ENCODE measurements at regions not wholly inside any gene's neighbourhood (a gene's known extent, or its start where the extent isn't known, plus 50 kb on each side); places are given as distances from the start of the nearest gene placed in this dataset.

DNA sequence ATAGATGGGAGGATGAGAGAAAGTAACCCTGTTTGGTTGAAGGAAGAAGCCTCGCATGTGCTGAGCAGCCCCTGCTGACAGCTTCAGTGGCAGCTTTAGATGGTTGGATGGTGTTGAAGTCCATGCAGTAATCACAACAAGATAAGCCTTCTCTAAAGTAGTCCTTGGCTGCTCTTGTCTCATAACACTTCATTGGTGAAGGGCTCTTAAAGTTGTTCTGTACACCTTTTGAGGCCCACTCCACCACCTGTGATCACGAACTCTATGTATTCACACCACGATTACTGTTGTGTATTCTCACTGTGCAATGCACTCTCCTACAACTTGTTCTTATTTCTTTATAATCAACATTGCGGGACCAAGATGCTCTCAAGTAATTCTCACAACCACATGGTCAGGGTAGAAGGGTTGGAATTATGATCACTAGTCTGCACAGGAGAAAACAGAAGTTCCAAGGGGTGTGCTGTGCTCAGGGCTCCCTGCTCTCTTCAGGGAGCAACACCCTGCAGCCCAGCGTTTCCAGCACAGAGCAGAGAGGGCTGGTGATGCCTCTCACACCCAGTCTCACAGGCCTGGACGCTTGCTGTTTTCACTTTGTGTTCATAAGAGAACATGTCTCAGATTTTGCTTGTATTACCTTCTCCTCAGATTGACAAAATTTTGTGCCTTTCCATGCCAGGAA, 294.4 kb downstream of the SMOC2 start:
- Mint-ChIP-seq H3K9me3 (ENCODE audit: unreplicated experiment) (peaks cover 10% of the 10 kb centered on the region), H3K36me3 (ENCODE audit: insufficient read depth, unreplicated experiment) (no peaks in the 10 kb centered on the region), H3K27ac (ENCODE audit: unreplicated experiment) (no peak overlapping the region), H3K27me3 (ENCODE audit: insufficient read depth, unreplicated experiment) (no peaks in the 10 kb centered on the region), H3K4me1 (ENCODE audit: low read depth, unreplicated experiment) (peaks cover 18% of the 10 kb centered on the region), H3K4me3 (ENCODE audit: unreplicated experiment) (no peak overlapping the region)
- intact Hi-C loops (cut with micrococcal nuclease; ENCODE audit: unreplicated experiment), result no loop called here
- TF ChIP-seq, protein P1, sequence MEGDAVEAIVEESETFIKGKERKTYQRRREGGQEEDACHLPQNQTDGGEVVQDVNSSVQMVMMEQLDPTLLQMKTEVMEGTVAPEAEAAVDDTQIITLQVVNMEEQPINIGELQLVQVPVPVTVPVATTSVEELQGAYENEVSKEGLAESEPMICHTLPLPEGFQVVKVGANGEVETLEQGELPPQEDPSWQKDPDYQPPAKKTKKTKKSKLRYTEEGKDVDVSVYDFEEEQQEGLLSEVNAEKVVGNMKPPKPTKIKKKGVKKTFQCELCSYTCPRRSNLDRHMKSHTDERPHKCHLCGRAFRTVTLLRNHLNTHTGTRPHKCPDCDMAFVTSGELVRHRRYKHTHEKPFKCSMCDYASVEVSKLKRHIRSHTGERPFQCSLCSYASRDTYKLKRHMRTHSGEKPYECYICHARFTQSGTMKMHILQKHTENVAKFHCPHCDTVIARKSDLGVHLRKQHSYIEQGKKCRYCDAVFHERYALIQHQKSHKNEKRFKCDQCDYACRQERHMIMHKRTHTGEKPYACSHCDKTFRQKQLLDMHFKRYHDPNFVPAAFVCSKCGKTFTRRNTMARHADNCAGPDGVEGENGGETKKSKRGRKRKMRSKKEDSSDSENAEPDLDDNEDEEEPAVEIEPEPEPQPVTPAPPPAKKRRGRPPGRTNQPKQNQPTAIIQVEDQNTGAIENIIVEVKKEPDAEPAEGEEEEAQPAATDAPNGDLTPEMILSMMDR (IDR thresholded peaks at IDR 0.05; ENCODE audit: insufficient read depth in 1 of 2, low read depth in 1 of 2, low read length in 1 of 2, severe bottlenecking in 1 of 2, unreplicated experiment in 1 of 2), result no peak
- ChIA-PET CTCF (interaction anchor here (1.1 kb wide), 1 partner anchor 284 kb away, joined by 3 read pairs; no protein-coding TSS in a partner anchor), POLR2A (no interaction called here)
- Histone ChIP-seq H3K36me3 (ENCODE audit: control insufficient read depth, insufficient read depth, low read length) (no peaks in the 10 kb centered on the region), H3K27me3 (replicated peaks; ENCODE audit: control insufficient read depth, insufficient read depth, low read length) (no peaks in the 10 kb centered on the region), H3K4me3 (ENCODE audit: low read depth, low read length) (no peak overlapping the region), H3K4me1 (no peaks in the 10 kb centered on the region), H3K9me3 (no peaks in the 10 kb centered on the region; the same call in none of the 2 replicates)
- no TSS peak for BruUV-seq (replicated peaks)
- DNase-seq, result no peak

DNA sequence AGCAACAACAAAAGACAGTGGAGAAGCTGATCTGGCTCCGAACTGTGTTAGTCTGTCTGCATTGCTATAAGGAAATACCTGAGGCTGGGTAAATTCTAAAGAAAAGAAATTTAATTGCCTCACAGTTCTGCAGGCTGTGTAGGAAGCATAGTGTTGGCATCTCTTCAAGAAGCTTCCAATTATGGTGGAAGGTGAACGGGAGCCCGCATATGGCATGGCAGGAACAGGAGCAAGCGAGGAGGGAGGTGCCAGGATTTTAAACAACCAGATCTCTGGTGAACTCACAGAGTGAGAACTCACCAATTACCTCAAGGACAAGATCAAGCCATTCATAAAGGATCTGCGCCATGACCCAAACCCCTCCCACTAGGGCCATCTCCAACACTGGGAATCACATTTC, 293.5 kb downstream of the SMOC2 start:
- Mint-ChIP-seq H3K4me1 (ENCODE audit: low read depth, unreplicated experiment) (peaks cover 18% of the 10 kb centered on the region), H3K9me3 (ENCODE audit: unreplicated experiment) (peaks cover 10% of the 10 kb centered on the region), H3K36me3 (ENCODE audit: insufficient read depth, unreplicated experiment) (no peaks in the 10 kb centered on the region), H3K4me3 (ENCODE audit: unreplicated experiment) (no peak overlapping the region), H3K27ac (ENCODE audit: unreplicated experiment) (no peak overlapping the region), H3K27me3 (ENCODE audit: insufficient read depth, unreplicated experiment) (no peaks in the 10 kb centered on the region)
- no peaks in the 10 kb centered on the region; the same call in 1 of the 2 replicates for H3K9me3 ChIP-seq
- no peaks in the 10 kb centered on the region for H3K4me1 ChIP-seq
- BruUV-seq (replicated peaks), result no TSS peak
- no peak overlapping the region for H3K4me3 ChIP-seq (ENCODE audit: low read depth, low read length)
- no peaks in the 10 kb centered on the region for H3K36me3 ChIP-seq (ENCODE audit: control insufficient read depth, insufficient read depth, low read length)
- intact Hi-C loops (cut with micrococcal nuclease; ENCODE audit: unreplicated experiment), result no loop called here
- TF ChIP-seq, protein P1 (IDR thresholded peaks at IDR 0.05; ENCODE audit: insufficient read depth in 1 of 2, low read depth in 1 of 2, low read length in 1 of 2, severe bottlenecking in 1 of 2, unreplicated experiment in 1 of 2), result no peak
- no peaks in the 10 kb centered on the region for H3K27me3 ChIP-seq (replicated peaks; ENCODE audit: control insufficient read depth, insufficient read depth, low read length)
- no peak for DNase-seq
- CTCF ChIA-PET, result interaction anchor here (1.1 kb wide), 1 partner anchor 283 kb away, joined by 3 read pairs; no protein-coding TSS in a partner anchor
- POLR2A ChIA-PET, result no interaction called here

DNA sequence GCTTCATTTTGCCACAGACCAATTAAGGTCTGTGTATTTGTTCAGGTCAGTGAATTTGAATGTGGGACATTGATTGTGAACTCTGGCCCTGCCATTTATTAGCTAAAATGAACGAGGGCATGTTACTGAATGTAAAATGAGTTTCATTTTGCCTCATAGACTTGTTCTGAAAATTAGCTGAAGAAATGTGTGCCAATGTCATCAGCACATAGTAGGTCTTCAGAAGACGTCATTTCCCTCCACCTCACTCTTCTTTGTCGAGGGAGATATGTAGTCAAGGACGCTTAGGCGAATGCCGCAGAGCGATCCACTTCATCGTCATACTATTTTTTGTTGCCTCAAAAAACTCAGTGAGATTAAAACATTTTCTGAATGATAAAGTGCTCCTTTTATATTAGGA, 291.7 kb downstream of the SMOC2 start:
- H3K4me1 ChIP-seq, result no peaks in the 10 kb centered on the region
- TF ChIP-seq, protein P1 (IDR thresholded peaks at IDR 0.05; ENCODE audit: insufficient read depth in 1 of 2, low read depth in 1 of 2, low read length in 1 of 2, severe bottlenecking in 1 of 2, unreplicated experiment in 1 of 2), result no peak
- Mint-ChIP-seq H3K36me3 (ENCODE audit: insufficient read depth, unreplicated experiment) (no peaks in the 10 kb centered on the region), H3K9me3 (ENCODE audit: unreplicated experiment) (peaks cover 10% of the 10 kb centered on the region), H3K27me3 (ENCODE audit: insufficient read depth, unreplicated experiment) (no peaks in the 10 kb centered on the region), H3K4me1 (ENCODE audit: low read depth, unreplicated experiment) (peaks cover 18% of the 10 kb centered on the region), H3K4me3 (ENCODE audit: unreplicated experiment) (no peak overlapping the region), H3K27ac (ENCODE audit: unreplicated experiment) (no peak overlapping the region)
- no peaks in the 10 kb centered on the region for H3K36me3 ChIP-seq (ENCODE audit: control insufficient read depth, insufficient read depth, low read length)
- intact Hi-C loops (cut with micrococcal nuclease; ENCODE audit: unreplicated experiment), result no loop called here
- H3K4me3 ChIP-seq (ENCODE audit: low read depth, low read length), result no peak overlapping the region
- no peaks in the 10 kb centered on the region; the same call in 1 of the 2 replicates for H3K9me3 ChIP-seq
- H3K27me3 ChIP-seq (replicated peaks; ENCODE audit: control insufficient read depth, insufficient read depth, low read length), result no peaks in the 10 kb centered on the region
- BruUV-seq (replicated peaks), result no TSS peak
- ChIA-PET CTCF (no interaction called here), POLR2A (no interaction called here)
- DNase-seq, result no peak
